GM23338 (cell line): ENCODE measurements at regions not wholly inside any gene's neighbourhood (a gene's known extent, or its start where the extent isn't known, plus 50 kb on each side); places are given as distances from the start of the nearest gene placed in this dataset.
A peak's percentile ranks its signal among the peaks of the same experiment; 100 is the strongest.

Source experiments
- ATAC-seq: fragments of 200-7000 bp; cut with Tn5 transposase; 3 replicates; pipeline ENCODE4 v1.9.1; 2020
- DNase-seq: peaks from one replicate; pipeline ENCODE4 v3.0.0-alpha.2; 2015; ENCODE audit warnings: low spot score
- H2AFZ ChIP-seq: fragments of 200-600 bp; sonication (generic); 2 replicates; pipeline ENCODE4 v1.8.0; 2016; ENCODE audit warnings: antibody characterized with exemption, mild to moderate bottlenecking, moderate library complexity
- H3F3A ChIP-seq: fragments of 200-600 bp; sonication (generic); replicated peaks from 2 replicates; pipeline ENCODE4 v1.8.0; 2017; ENCODE audit warnings: antibody characterized with exemption, mixed run types, low read depth
- H3K27ac ChIP-seq: fragments of 200-600 bp; sonication (generic); 2 replicates; pipeline ENCODE4 v1.6.1; 2016; ENCODE audit warnings: low read depth
- H3K27me3 ChIP-seq: fragments of 200-600 bp; sonication (generic); 2 replicates; pipeline ENCODE4 v1.8.0; 2016; ENCODE audit warnings: mild to moderate bottlenecking, mixed run types, moderate library complexity; ENCODE audit not compliant: insufficient read depth
- H3K36me3 ChIP-seq: fragments of 200-600 bp; sonication (generic); 2 replicates; pipeline ENCODE4 v1.8.0; 2016; ENCODE audit warnings: mild to moderate bottlenecking; ENCODE audit not compliant: insufficient read depth
- H3K4me1 ChIP-seq: fragments of 200-600 bp; sonication (generic); 2 replicates; pipeline ENCODE4 v1.8.0; 2016; ENCODE audit warnings: mild to moderate bottlenecking, moderate library complexity; ENCODE audit not compliant: insufficient read depth
- H3K4me2 ChIP-seq: fragments of 200-600 bp; sonication (generic); 2 replicates; pipeline ENCODE4 v1.7.1; 2017; ENCODE audit warnings: mixed run types
- H3K4me3 ChIP-seq: fragments of 200-600 bp; sonication (generic); 2 replicates; pipeline ENCODE4 v1.6.1; 2016; ENCODE audit warnings: mixed run types
- H3K79me2 ChIP-seq: fragments of 200-600 bp; sonication (generic); replicated peaks from 2 replicates; pipeline ENCODE4 v1.8.0; 2017; ENCODE audit warnings: mild to moderate bottlenecking; ENCODE audit not compliant: insufficient read depth
- H3K9me2 ChIP-seq: fragments of 200-600 bp; sonication (generic); 2 replicates; pipeline ENCODE4 v1.8.0; 2017; ENCODE audit not compliant: insufficient read depth
- H4K20me1 ChIP-seq: fragments of 200-600 bp; sonication (generic); replicated peaks from 2 replicates; pipeline ENCODE4 v1.8.0; 2017; ENCODE audit warnings: mild to moderate bottlenecking; ENCODE audit not compliant: insufficient read depth
- H3K27ac Mint-ChIP-seq: 2 replicates; pipeline ENCODE4 v1.8.0; 2020; ENCODE audit warnings: inconsistent platforms, mild to moderate bottlenecking, moderate library complexity, mixed read lengths
- H3K27me3 Mint-ChIP-seq: 3 replicates; pipeline ENCODE4 v1.8.0; 2022; ENCODE audit warnings: low read depth, mild to moderate bottlenecking, moderate library complexity, mixed read lengths, inconsistent platforms; ENCODE audit not compliant: insufficient read depth, poor library complexity
- H3K36me3 Mint-ChIP-seq: 3 replicates; pipeline ENCODE4 v1.8.0; 2021; ENCODE audit warnings: low read depth, mild to moderate bottlenecking, inconsistent platforms, moderate library complexity, mixed read lengths
- H3K4me1 Mint-ChIP-seq: 3 replicates; pipeline ENCODE4 v1.8.0; 2020; ENCODE audit warnings: mild to moderate bottlenecking, inconsistent platforms, mixed read lengths
- H3K4me3 Mint-ChIP-seq: 3 replicates; pipeline ENCODE4 v1.8.0; 2021; ENCODE audit warnings: moderate library complexity, mild to moderate bottlenecking, inconsistent platforms, mixed read lengths
- H3K9me3 Mint-ChIP-seq: 3 replicates; pipeline ENCODE4 v1.8.0; 2020; ENCODE audit warnings: moderate library complexity, mild to moderate bottlenecking, inconsistent platforms, mixed read lengths
- CTCF ChIP-seq, 2 experiments: fragments of 200-600 bp in 1 of 2; sonication (generic) in 1 of 2; conservative IDR thresholded peaks; 2 replicates each; pipeline versions ENCODE4 v1.5.1 to v1.6.1; 2016 to 2017; ENCODE audit warnings: antibody characterized with exemption in 2 of 2, low read depth in 2 of 2, mild to moderate bottlenecking in 2 of 2, moderate library complexity in 1 of 2
- ETS1 ChIP-seq: IDR thresholded peaks from 2 replicates; pipeline ENCODE4 v1.6.1; 2016; ENCODE audit warnings: antibody characterized with exemption
- EZH2 ChIP-seq: fragments of 200-600 bp; sonication (generic); IDR thresholded peaks from one replicate; pipeline ENCODE4 v1.8.0; 2017; ENCODE audit warnings: antibody characterized with exemption, mild to moderate bottlenecking, low read depth; ENCODE audit not compliant: unreplicated experiment
- ZNF462 ChIP-seq: fragments of 250-450 bp; sonication (Bioruptor Pico); IDR thresholded peaks from 2 replicates; pipeline ENCODE4 v1.5.0; 2020; ENCODE audit warnings: mild to moderate bottlenecking, moderate library complexity

- Mint-ChIP-seq H3K36me3 (peaks cover 19% of the 10 kb centered on the region), H3K4me3 (no peak overlapping the region), H3K4me1 (no peaks in the 10 kb centered on the region), H3K27ac (no peak overlapping the region), H3K27me3 (peaks cover 2% of the 10 kb centered on the region), H3K9me3 (peaks cover 20% of the 10 kb centered on the region)
- Histone ChIP-seq H3K4me1 (no peaks in the 10 kb centered on the region), H3K36me3 (peaks cover 7% of the 10 kb centered on the region; the same call in 1 of the 2 replicates), H4K20me1 (no peaks in the 10 kb centered on the region), H3K9me2 (peaks cover 8% of the 10 kb centered on the region; the same call in 1 of the 2 replicates), H2AFZ (0 out of 2 replicates have a peak overlapping the region, but pooled peaks have one; percentile 24), H3K79me2 (no peaks in the 10 kb centered on the region), H3K4me2 (no peak overlapping the region), H3K4me3 (no peak overlapping the region), H3F3A (no peaks in the 10 kb centered on the region), H3K27ac (no peak overlapping the region), H3K27me3 (no peaks in the 10 kb centered on the region)
- ATAC-seq: no peak
- TF ChIP-seq ETS1: no peak
- TF ChIP-seq CTCF (conservative IDR thresholded peaks at IDR 0.05; ENCODE audit: low read depth in 2 of 2): 0 out of 4 replicates have a peak, but pooled peaks of 1 of the 2 experiments have one; percentile 1
- DNase-seq: no peak
These were observed 74.1 kb upstream of the MAP3K7 start for GRCh38 chr6:90660931-90661330.

- H3K9me3 Mint-ChIP-seq: peaks cover 15% of the 10 kb centered on the region
These were observed 71.6 kb upstream of the MAP3K7 start for GRCh38 chr6:90658497-90658896.

More at GRCh38 chr6:90658497-90658896, 71.6 kb upstream of the MAP3K7 start:
- Mint-ChIP-seq H3K4me3 (no peak overlapping the region), H3K27me3 (no peaks in the 10 kb centered on the region), H3K36me3 (peaks cover 11% of the 10 kb centered on the region; the same call in 2 of the 3 replicates), H3K27ac (no peak overlapping the region), H3K4me1 (peaks cover 7% of the 10 kb centered on the region; the same call in 1 of the 3 replicates)
- Histone ChIP-seq H3K4me3 (no peak overlapping the region), H3K4me2 (no peak overlapping the region), H2AFZ (no peak overlapping the region), H3F3A (no peaks in the 10 kb centered on the region), H3K9me2 (peaks cover 8% of the 10 kb centered on the region; the same call in 1 of the 2 replicates), H3K27me3 (no peaks in the 10 kb centered on the region), H3K27ac (no peak overlapping the region), H4K20me1 (no peaks in the 10 kb centered on the region), H3K4me1 (no peaks in the 10 kb centered on the region), H3K79me2 (no peaks in the 10 kb centered on the region), H3K36me3 (peaks cover 7% of the 10 kb centered on the region; the same call in 1 of the 2 replicates)
- TF ChIP-seq EZH2 (no peak), ZNF462 (CRISPR knock-in tag) (no peak)
- ATAC-seq (no peak), DNase-seq (no peak)
